GM13977 (cell line): ENCODE measurements at regions not wholly inside any gene's neighbourhood (a gene's known extent, or its start where the extent isn't known, plus 50 kb on each side); places are given as distances from the start of the nearest gene placed in this dataset.

Source experiments
- DNase-seq: peaks from one replicate; pipeline ENCODE4 v3.0.0; 2012; ENCODE audit warnings: low spot score
- in situ Hi-C: fragments of 300-500 bp; cut with MboI; formaldehyde crosslinking; loops from one replicate; pipeline ENCODE4 v1.12.0; 2022; ENCODE audit warnings: low sequenced_read_pairs, low pct_unique_long_range_greater_than_20kb, mixed read lengths, inconsistent platforms; ENCODE audit not compliant: unreplicated experiment
- TF ChIP-seq, protein P1 (sequence below): IDR thresholded peaks from 2 replicates; pipeline ENCODE4 v1.5.1; 2012; ENCODE audit warnings: mild to moderate bottlenecking, control low read depth; ENCODE audit not compliant: insufficient read depth; ENCODE audit errors: extremely low read depth, missing control alignments

DNA sequence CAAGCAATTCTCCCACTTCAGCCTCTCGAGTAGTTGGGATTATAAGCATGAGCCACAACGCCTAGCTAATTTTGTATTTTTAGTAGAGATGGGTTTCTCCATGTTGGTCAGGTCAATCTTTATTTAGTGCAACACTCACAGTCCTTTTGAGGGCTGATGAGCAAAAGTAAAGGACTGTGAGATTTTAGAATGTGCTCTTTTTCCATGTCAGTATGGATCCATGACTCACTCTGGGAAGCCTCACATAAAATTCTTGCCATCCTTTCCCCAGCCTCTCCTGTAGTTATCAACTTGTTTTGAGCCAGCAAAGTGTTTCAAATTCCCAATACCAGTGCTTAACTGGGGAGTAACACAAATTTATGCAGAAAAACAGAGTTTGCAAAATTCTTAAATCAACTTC, 135.8 kb upstream of the CXCL12 start:
- in situ Hi-C loops: no loop called here

DNA sequence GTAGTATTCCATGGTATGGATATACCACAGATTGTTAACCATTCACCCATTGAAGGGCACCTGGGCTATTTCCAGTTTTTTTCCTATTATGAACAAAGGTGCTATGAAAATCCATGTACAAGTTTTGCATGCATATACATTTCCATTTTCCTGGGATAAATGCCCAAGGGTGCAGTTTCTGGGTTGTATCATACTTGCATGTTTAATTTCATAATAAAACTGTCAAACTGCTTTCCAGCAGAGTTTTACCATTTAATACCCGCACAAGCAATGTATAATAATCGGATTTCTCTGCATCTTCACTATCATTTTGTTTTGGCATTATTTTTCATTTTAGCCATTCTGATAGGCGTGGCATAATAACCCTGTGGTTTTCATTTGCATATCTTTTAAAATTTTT, 154.3 kb upstream of the CXCL12 start:
- TF ChIP-seq, protein P1, sequence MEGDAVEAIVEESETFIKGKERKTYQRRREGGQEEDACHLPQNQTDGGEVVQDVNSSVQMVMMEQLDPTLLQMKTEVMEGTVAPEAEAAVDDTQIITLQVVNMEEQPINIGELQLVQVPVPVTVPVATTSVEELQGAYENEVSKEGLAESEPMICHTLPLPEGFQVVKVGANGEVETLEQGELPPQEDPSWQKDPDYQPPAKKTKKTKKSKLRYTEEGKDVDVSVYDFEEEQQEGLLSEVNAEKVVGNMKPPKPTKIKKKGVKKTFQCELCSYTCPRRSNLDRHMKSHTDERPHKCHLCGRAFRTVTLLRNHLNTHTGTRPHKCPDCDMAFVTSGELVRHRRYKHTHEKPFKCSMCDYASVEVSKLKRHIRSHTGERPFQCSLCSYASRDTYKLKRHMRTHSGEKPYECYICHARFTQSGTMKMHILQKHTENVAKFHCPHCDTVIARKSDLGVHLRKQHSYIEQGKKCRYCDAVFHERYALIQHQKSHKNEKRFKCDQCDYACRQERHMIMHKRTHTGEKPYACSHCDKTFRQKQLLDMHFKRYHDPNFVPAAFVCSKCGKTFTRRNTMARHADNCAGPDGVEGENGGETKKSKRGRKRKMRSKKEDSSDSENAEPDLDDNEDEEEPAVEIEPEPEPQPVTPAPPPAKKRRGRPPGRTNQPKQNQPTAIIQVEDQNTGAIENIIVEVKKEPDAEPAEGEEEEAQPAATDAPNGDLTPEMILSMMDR: no peak
- DNase-seq: no peak
- in situ Hi-C loops: no loop called here

More for the DNA sequence above, 135.8 kb upstream of the CXCL12 start:
- DNase-seq: no peak
- TF ChIP-seq, protein P1: no peak

DNA sequence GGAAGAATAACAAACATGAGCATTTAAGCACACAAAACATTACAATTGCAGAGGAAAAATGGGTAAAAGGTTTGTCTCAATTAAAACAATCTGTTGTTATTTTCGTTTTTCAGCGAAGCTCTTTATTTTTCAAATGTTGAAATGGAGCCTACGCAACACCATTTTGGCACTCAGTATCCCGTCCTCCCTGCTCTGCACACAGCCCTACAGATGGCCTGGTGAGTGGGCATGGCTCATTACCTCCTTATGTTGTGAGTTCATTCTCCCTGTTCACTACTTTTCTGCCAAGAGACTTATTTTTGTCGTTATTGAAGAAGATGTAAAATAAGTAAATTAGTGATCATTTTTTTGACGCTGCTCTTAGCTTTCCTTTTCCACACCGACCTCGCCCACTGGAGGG, 167.8 kb upstream of the CXCL12 start:
- DNase-seq: no peak
- in situ Hi-C loops: no loop called here

DNA sequence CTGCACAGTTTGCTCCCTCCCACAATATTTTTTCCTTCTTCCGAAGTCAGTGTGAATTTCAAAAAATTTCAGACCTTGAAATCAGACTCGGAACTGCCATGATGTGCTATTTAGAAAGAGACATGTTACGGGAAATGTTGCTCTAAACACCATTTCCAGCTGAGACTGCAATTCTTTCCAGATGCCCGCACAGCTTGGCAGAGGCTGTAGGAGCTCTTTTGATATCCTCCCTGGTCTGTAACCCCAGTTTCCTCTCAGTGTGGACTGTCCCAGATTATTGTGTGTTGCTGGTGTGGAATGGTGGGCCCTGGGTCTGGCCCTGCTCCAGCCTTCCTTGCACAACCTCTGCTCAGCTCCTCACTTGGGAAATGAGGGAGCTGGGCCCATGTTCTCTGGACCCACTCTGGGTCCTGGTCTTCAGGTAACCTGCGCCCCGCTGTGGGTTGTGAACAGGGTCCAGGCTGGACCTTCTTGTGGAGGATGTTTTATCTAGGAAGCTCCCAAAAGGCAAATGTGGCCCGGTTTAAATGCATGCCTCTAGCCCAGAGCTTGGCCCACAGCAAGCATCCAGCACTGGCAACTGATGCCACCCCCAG, 172.8 kb upstream of the CXCL12 start:
- in situ Hi-C loops: no loop called here
- no peak for DNase-seq
- TF ChIP-seq, protein P1: no peak

More for the DNA sequence above, 167.8 kb upstream of the CXCL12 start:
- TF ChIP-seq, protein P1: no peak

DNA sequence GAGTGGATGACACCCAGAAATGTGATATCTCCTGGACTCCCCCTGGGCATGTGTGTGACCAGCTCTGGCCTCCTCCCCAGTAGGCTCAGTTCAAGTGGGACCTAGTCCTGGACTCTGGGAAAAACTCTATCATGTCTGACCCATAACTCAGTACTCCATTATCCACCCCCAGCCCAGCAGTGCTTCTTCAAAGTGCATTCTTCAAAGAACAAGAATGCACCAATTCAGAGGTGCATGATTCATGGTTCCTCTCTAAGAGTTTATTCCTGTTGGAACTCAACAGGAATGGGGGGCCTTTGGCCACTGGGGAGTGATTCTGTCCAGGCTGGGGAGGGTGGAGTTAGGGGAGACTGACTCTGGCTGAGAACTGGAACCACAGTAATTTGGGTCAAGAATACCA, 173.6 kb upstream of the CXCL12 start:
- TF ChIP-seq, protein P1: no peak
- no peak for DNase-seq
- in situ Hi-C loops: no loop called here

DNA sequence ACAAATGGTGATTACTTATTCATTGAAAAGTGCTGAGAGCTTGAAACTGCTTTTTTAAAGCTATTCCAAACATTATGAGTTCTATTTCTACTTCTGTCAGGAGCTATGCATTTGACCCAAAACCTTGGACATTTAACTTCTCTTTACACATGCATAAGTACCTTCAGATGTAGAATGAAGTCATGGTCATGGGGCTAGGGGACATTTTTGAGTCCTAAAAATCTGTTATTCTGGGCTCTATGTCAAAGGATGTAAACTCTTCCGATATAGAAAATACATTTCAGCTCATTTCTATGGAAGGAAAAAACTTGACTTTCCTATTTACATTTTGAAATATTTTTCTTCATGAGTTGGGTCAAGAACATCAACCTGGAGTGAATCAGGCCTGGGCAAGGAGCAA, 179.5 kb upstream of the CXCL12 start:
- in situ Hi-C loops: no loop called here
- TF ChIP-seq, protein P1: no peak
- no peak for DNase-seq
